ENCODE measurements at regions not wholly inside any gene's neighbourhood (a gene's known extent, or its start where the extent isn't known, plus 50 kb on each side); places are given as distances from the start of the nearest gene placed in this dataset.

GRCh38 chr20:52054123-52054522 lies 137.5 kb downstream of the ZFP64 start:
- Mint-ChIP-seq H3K27me3 (ENCODE audit: insufficient read depth, unreplicated experiment) (no peaks in the 10 kb centered on the region), H3K27ac (ENCODE audit: unreplicated experiment) (no peak overlapping the region), H3K9me3 (ENCODE audit: unreplicated experiment) (peaks cover 22% of the 10 kb centered on the region), H3K4me3 (ENCODE audit: unreplicated experiment) (no peak overlapping the region), H3K36me3 (ENCODE audit: insufficient read depth, unreplicated experiment) (peaks cover 6% of the 10 kb centered on the region), H3K4me1 (ENCODE audit: low read depth, unreplicated experiment) (peaks cover 7% of the 10 kb centered on the region)
- Histone ChIP-seq H3K9me3 (peaks cover 26% of the 10 kb centered on the region), H3K4me3 (ENCODE audit: low read depth, low read length) (no peak overlapping the region), H3K4me1 (peaks cover 4% of the 10 kb centered on the region), H3K27me3 (replicated peaks; ENCODE audit: control insufficient read depth, insufficient read depth, low read length) (no peaks in the 10 kb centered on the region), H3K36me3 (ENCODE audit: control insufficient read depth, insufficient read depth, low read length) (no peaks in the 10 kb centered on the region)
- ChIA-PET POLR2A (no interaction called here), CTCF (no interaction called here)
- TF ChIP-seq, protein P1, sequence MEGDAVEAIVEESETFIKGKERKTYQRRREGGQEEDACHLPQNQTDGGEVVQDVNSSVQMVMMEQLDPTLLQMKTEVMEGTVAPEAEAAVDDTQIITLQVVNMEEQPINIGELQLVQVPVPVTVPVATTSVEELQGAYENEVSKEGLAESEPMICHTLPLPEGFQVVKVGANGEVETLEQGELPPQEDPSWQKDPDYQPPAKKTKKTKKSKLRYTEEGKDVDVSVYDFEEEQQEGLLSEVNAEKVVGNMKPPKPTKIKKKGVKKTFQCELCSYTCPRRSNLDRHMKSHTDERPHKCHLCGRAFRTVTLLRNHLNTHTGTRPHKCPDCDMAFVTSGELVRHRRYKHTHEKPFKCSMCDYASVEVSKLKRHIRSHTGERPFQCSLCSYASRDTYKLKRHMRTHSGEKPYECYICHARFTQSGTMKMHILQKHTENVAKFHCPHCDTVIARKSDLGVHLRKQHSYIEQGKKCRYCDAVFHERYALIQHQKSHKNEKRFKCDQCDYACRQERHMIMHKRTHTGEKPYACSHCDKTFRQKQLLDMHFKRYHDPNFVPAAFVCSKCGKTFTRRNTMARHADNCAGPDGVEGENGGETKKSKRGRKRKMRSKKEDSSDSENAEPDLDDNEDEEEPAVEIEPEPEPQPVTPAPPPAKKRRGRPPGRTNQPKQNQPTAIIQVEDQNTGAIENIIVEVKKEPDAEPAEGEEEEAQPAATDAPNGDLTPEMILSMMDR (IDR thresholded peaks at IDR 0.05; ENCODE audit: insufficient read depth in 1 of 2, low read depth in 1 of 2, low read length in 1 of 2, severe bottlenecking in 1 of 2, unreplicated experiment in 1 of 2) = no peak
- DNase-seq = no peak
- intact Hi-C loops (cut with micrococcal nuclease; ENCODE audit: unreplicated experiment) = no loop called here
- no TSS peak for BruUV-seq (replicated peaks)

GRCh38 chr20:52049001-52049731 lies 142.4 kb downstream of the ZFP64 start:
- H3K4me3 Mint-ChIP-seq (ENCODE audit: unreplicated experiment) = peak overlapping the region; percentile 16
- DNase-seq = peak; percentile 48 to 53
- intact Hi-C loops (cut with micrococcal nuclease; ENCODE audit: unreplicated experiment) = loop anchor here (5.0 kb wide), 1 partner anchor 47 kb away; no protein-coding TSS in a partner anchor
- no peaks in the 10 kb centered on the region for H3K27me3 ChIP-seq (replicated peaks; ENCODE audit: control insufficient read depth, insufficient read depth, low read length)
- peaks cover 22% of the 10 kb centered on the region for H3K4me1 ChIP-seq
- H3K9me3 ChIP-seq = no peaks in the 10 kb centered on the region
- H3K4me1 Mint-ChIP-seq (ENCODE audit: low read depth, unreplicated experiment) = peaks cover 23% of the 10 kb centered on the region
- ChIA-PET CTCF (interaction anchor here (0.7 to 1.4 kb wide), 3 partner anchors 12 to 249 kb away, joined by 4 to 8 read pairs (median 5); no protein-coding TSS in a partner anchor), POLR2A (interaction anchor here (0.6 kb wide), 1 partner anchor 15 kb away, joined by 3 read pairs; no protein-coding TSS in a partner anchor)
- no TSS peak for BruUV-seq (replicated peaks)
- no peaks in the 10 kb centered on the region for H3K36me3 Mint-ChIP-seq (ENCODE audit: insufficient read depth, unreplicated experiment)
- peak overlapping the region; percentile 91 for H3K27ac Mint-ChIP-seq (ENCODE audit: unreplicated experiment)
- H3K9me3 Mint-ChIP-seq (ENCODE audit: unreplicated experiment) = no peaks in the 10 kb centered on the region
- TF ChIP-seq, protein P1 (IDR thresholded peaks at IDR 0.05; ENCODE audit: insufficient read depth in 1 of 2, low read depth in 1 of 2, low read length in 1 of 2, severe bottlenecking in 1 of 2, unreplicated experiment in 1 of 2) = no peak
- H3K27me3 Mint-ChIP-seq (ENCODE audit: insufficient read depth, unreplicated experiment) = no peaks in the 10 kb centered on the region
- no peak overlapping the region for H3K4me3 ChIP-seq (ENCODE audit: low read depth, low read length)
- no peaks in the 10 kb centered on the region for H3K36me3 ChIP-seq (ENCODE audit: control insufficient read depth, insufficient read depth, low read length)

- Mint-ChIP-seq H3K27ac (ENCODE audit: unreplicated experiment) (peak overlapping the region; percentile 91), H3K27me3 (ENCODE audit: insufficient read depth, unreplicated experiment) (no peaks in the 10 kb centered on the region), H3K36me3 (ENCODE audit: insufficient read depth, unreplicated experiment) (no peaks in the 10 kb centered on the region), H3K4me1 (ENCODE audit: low read depth, unreplicated experiment) (peaks cover 23% of the 10 kb centered on the region), H3K4me3 (ENCODE audit: unreplicated experiment) (no peak overlapping the region), H3K9me3 (ENCODE audit: unreplicated experiment) (no peaks in the 10 kb centered on the region)
- Histone ChIP-seq H3K4me3 (ENCODE audit: low read depth, low read length) (no peak overlapping the region), H3K27me3 (replicated peaks; ENCODE audit: control insufficient read depth, insufficient read depth, low read length) (no peaks in the 10 kb centered on the region), H3K36me3 (ENCODE audit: control insufficient read depth, insufficient read depth, low read length) (no peaks in the 10 kb centered on the region), H3K4me1 (peaks cover 22% of the 10 kb centered on the region), H3K9me3 (no peaks in the 10 kb centered on the region)
- intact Hi-C loops (cut with micrococcal nuclease; ENCODE audit: unreplicated experiment) = loop anchor here (5.0 kb wide), 1 partner anchor 46 kb away; no protein-coding TSS in a partner anchor
- BruUV-seq (replicated peaks) = no TSS peak
- TF ChIP-seq, protein P1 (IDR thresholded peaks at IDR 0.05; ENCODE audit: insufficient read depth in 1 of 2, low read depth in 1 of 2, low read length in 1 of 2, severe bottlenecking in 1 of 2, unreplicated experiment in 1 of 2) = no peak
- CTCF ChIA-PET = interaction anchor here (0.6 to 1.4 kb wide), 2 partner anchors 248 to 779 kb away, joined by 3 to 8 read pairs; no protein-coding TSS in a partner anchor
- DNase-seq = no peak
- POLR2A ChIA-PET = no interaction called here
Observed at GRCh38 chr20:52047811-52048764, 143.5 kb downstream of the ZFP64 start.

Measured in Caco-2 (cell line).